EL (cell line): ENCODE measurements at regions not wholly inside any gene's neighbourhood (a gene's known extent, or its start where the extent isn't known, plus 50 kb on each side); places are given as distances from the start of the nearest gene placed in this dataset.

Experiments
- DNase-seq: peaks from one replicate; pipeline ENCODE4 v3.0.0-alpha.2; 2016

DNA sequence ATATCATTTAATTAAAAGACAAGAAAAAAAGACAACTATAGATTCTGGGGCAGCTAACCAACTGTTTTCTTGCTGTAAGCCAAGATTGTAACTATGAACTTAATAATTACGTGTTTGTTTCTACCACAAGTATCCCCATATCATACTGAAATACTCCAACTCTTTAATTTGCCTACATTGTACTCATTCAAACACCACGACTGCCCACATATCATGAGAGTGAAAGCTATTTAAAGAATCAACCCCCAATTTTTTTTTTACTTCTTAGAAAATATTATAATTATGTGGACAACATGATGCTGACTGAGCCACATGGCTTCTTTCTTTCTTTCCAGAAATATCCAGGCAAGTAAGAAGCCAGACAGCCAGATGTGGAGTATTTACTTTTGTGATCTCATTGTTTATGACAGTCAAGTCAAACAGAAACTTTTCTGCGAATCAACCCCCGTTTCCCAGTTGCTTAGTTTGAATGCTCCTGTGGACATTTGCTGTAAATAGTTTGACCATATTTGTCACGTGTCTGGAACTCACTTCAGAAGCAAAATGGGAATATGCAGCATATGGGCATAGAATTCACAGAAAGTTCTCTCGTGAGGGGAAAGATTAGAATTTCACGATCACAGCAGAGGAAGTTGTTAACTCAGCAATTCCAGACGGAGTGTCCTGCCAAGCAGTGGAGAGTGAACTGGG lies 126.8 kb upstream of the PSMD7 start:
- DNase-seq = peak; percentile 1

DNA sequence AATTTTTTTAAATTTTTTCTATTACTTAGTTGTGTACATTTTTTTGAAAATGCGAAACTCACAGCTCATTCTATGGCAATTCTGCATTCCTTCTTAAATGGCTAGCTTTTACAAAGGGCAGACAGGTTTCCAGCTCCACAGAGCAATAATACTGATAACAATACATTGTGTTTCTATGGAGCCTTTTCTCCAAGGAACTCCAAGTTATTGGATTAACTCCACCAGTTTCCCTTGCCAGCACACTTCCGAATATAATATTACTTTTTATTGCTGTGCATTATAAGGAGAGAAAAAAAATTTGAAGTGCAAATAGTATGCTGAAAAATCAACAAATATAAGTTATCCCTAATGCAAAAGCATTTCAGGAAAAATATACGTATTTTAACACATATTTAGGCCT lies 127.5 kb upstream of the PSMD7 start:
- DNase-seq = no peak

DNA sequence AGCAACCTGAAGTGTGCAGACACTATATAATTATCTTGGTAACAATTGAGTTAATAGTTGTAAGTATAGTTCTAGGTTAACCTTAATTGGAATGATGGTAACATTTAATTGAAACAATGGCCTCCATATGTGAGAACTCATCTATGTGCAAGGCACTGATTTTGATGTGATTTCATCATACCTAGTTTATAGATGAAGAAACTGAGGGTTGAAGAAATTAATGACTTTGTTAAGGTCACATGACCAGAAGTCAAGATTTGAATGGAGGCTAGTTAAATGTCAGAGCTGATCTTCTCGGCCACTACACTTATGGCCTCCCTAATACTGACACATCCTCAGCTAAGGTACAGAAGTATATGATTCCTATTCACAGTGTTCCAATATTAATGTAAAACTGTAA lies 128.2 kb upstream of the PSMD7 start:
- DNase-seq = no peak

DNA sequence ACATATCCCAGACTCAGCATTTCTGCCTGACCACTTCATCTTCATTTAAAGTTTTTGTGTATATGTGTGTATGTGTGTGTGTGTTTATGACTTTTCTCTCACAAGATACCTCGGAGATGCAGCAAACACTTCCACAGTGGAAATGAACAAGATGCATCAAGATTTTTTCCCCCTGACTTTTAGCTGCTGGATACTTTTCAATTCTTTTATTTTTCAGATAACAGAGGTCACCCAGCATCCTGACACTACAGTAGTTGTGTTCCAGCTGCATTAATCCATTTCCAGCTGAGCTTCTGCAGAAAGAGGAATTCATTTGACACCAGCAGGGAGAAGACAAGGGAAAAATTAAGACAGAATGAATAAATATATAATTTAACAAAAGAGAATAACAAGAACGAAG lies 130.2 kb upstream of the PSMD7 start:
- no peak for DNase-seq

DNA sequence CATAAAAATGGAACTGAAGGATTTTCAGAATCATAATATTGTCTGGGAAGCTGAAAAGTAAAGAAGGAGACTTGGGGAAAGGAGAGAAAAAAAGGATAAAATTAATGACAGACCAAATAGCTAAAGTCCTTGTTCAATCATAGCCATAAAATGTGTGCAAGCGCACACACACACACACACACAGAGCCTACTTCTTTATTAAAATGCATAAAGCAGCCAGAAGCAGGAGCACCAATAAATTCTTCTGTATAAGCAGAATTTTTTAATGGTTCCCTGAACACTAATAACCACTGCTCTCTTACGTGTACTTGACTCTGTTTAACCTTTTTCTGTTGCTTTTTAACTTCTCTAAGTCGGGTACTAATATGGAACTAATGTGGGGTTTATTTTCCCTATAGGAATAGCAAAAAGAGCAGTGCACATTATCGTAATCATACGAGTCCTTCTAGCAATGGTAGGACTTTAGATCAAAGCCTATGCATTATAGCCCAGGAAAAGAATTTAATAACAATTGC lies 131.0 kb upstream of the PSMD7 start:
- DNase-seq = no peak

DNA sequence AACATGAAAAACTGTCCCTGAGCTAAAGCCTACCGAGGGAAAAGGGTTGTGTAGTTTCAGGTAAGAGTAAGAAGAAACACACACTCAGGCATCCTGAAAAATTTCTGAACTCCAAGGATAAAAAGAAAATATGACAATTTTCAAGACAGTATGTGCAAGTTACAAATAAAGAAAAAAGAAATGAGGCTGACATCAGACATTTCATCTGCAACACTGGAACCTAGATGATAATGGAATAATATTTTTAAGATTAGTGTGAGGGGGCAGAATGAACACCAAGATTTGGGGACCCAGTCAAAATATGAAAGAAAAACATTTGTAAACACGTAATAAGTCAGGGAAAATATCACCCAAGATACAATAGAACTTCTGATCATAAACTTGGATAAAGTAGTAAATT lies 135.9 kb upstream of the PSMD7 start:
- DNase-seq = no peak

DNA sequence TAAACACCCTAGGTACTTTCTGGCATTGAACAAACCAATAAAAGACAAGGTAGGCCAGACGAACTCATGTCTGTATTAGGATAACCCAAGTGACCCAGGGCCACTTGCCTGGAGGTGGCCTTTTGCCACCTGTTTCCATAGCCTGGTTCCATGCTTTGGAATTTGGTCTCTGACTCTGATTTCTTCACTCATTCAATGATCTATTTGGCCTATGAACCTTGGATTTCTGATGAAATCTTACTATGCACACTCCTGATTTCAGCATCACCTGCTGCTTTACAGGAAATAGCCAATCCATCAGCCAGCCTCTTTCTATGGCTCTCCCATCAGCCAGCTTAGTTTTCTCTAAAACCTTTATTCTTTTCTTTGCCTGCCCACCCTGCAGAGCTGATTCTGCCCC lies 142.8 kb upstream of the PSMD7 start:
- DNase-seq = no peak

DNA sequence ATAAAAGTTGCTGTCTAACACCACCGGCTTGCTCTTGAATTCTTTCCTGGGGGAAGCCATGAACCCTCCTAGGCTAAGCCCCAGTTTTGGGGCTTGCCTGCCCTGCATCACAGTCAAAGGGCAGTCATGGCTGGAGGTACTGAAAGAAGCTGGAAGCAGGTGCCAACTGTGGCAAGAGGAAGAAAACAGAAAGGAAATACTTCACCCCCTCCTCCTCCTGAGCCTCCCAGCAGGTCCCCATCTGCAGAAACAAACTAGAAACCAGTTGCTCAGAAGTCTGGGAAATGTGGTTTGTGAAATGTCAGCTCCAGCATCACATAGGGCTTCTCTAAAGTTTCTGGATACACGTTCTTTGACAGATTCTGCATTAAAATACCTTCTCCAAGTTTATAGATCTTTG lies 150.0 kb upstream of the PSMD7 start:
- no peak for DNase-seq

DNA sequence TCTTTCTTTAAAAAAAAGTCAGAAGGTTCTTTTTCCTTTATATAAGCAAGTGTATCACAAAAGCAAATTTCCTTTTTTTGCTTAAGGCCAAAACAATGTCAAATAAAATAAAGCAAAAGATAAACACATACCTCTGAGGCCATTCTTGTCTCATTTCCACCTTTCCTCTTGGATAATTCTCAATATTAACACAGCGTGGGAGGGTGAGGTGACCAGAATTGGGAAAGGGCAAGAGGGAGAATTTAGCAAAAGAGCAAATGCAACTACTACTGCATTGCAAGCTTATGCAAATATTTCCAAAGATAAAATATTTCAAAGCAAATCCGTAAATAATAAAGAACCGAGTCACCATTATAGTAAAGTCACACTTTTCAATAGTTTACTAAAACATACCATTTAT lies 153.4 kb upstream of the PSMD7 start:
- DNase-seq = no peak

DNA sequence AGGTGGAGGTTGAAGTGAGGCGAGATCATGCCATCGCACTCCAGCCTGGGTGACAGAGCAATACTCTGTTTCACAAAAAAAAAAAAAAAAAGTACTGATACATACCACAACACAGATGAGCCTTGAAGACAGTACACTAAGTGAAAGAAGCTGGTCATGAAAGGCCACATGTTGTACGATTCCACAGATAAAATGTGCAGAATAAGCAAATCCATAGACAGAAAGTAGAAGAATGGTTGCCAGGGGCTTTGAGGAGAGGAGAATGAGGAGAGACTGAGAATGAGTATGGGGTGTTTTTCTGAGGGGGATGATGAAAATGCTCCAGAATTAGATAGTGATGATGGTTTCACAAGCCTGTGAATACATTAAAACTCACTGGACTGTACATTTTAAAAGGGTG lies 155.6 kb upstream of the PSMD7 start:
- no peak for DNase-seq

DNA sequence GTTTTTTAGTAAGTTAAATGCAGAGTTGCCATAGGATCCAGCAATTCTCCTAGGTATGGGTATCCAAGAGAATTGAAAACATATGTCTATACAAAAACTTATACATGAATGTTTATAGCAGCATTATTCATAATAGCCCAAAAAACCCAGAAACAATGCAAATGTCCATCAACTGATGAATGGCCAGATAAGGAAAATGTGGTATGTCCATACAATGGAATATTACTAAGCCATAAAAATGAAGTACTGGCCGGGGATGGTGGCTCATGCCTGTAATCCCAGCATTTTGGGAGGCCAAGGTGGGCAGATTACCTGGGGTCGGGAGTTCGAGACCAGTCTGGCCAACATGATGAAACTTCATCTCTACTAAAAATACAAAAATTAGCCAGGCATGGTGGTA lies 156.1 kb upstream of the PSMD7 start:
- no peak for DNase-seq

DNA sequence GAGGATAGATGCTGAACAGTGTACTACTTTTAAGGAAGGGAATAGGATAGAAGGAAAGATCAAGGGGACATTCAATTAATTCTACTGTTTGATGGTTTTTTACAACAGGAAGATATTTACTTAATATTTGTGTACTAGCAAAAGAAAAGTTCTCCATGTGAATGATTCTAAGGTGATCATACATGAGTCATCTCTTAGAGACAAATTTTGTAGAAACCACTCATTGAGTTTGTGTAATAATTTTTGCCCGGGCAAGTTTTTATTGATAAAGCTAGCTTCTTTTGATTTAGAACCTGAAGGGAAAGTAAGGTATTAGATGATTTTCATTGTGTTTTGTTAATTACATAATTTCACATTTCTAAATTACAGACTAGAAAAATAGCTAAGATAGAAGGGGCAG lies 172.8 kb upstream of the PSMD7 start:
- DNase-seq = no peak

DNA sequence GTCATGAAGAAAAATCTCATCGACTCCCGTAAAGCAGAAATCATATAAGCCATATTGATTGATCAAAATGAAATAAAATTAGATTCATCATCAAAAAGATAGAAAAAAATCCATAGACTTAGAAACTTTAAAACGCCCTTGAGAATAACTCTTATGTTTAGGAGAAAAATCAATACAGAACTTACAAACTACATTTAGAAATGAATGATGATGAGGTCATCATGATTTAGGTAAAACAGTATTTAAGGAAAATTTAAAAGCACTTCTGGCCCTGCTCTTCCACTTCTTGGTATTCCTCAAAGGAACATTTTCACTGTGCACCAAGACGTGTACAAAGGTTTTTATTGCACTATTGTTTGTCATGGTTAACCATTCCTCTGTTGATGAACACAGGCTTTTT lies 173.4 kb upstream of the PSMD7 start:
- DNase-seq = no peak

DNA sequence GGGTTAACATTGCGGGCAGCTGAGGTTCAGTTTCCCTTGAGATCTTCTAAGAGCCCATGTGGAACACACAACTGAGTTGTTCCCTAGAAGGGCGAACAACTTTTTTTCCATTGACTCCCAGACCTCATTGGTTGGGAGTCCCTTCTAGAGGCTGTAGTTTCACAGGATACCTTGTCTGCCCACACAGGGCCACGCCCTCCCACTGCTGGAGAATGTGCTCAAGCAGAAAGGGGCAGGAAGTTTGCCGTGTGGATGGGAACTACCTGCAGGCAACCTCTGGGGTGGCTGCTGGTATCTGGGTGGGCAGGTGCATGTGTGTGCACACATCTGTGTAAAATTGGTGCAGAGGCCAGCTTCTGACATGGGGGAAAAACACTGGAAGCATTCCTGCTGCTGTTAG lies 178.8 kb upstream of the PSMD7 start:
- no peak for DNase-seq

DNA sequence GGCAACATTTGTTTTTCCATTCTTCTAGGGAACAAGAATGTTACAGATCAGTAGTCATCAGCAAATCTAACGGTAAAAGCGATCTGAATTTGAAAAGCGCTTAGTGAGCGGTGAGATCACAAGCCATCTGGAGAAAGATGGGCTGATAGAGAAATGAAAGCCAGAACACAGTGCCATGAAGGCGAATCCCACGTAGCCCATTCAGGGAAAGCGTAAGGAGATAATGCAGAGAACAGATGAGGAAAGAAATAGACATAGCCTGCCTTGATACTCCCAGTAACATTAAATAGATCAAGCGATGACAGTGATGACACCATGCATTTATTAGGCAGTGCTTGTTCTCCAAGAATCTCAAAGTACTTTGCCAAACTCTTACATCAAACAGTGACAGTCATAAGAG lies 183.1 kb upstream of the PSMD7 start:
- no peak for DNase-seq

DNA sequence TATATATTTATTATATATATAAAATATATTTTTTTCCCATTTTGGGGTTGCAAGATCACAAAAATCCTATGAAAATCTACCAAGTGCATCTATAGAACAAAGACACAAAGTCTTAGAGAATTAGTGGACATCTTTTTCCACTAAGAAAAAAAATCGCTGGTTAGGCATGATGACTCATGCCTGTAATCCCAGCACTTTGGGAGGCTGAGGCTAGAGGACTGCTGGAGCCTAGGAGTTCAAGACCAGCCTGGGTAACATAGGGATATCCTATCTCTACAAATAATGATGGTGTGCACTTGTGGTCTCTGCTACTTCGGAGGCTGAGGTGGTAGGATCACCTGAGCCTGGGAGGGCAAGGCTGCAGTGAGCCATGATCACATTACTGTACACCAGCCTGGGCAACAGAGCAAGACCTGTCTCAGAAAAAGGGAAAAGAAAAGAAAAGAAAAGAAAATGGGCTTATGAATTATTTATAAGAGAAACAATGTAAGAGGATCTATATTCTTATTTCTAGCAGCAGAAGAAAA lies 185.1 kb upstream of the PSMD7 start:
- DNase-seq = no peak

DNA sequence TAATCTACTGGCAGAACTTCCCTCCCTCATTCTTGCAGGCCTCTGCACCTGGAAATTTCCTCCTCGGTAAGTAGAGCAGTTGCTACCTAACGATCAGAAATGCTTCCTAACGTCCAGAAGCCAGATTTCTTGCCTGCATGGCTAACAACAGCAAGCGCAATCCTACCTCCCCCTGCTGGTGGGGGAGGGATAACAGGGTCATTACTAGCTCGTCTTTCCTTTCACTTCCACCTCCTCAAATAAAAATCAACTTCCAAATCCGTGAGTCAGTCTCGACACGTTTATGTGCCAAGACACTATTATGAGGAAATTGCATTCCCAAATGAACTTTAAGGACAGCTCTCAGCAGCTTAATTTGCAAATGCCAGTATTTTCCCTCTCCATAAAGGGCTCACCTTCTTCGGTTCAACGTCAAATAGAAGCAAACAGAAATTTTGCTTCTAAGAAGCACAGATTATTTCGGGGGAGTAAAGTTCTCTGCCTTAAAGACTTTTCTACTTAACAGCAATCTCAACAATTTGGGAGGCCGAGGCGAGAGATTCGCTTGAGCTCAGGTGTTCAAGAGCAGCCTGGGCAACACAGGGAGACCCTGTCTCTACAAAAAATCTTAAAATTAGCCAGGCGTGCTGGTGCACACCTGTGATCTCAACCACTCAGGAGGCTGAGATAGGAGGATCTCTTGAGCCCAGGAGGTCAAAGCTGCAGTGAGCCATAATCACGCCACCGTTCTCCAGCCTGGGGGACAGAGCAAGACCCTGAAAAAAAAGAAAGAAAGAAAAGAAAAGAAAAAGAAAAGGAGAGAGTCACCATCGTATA lies 188.6 kb upstream of the PSMD7 start:
- DNase-seq = peak; percentile 47

DNA sequence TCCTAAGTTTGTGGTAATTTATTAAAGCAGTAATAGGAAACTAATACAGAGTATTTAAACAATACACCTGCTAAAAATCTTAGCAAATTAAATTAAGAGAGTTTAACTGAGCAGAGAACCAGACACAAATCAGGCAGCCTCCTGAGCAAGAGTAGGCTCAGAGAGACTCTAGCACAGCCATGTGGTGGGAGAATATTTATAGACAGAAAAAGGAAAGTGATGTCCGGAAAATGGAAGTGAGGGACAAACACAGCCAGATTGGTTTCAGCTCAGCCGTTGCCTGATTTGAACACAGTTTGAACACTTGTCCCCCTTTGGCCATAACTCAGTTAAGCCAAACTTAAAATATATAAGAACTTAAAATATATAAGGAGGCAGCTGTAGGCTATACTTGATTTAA lies 192.6 kb upstream of the PSMD7 start:
- no peak for DNase-seq

DNA sequence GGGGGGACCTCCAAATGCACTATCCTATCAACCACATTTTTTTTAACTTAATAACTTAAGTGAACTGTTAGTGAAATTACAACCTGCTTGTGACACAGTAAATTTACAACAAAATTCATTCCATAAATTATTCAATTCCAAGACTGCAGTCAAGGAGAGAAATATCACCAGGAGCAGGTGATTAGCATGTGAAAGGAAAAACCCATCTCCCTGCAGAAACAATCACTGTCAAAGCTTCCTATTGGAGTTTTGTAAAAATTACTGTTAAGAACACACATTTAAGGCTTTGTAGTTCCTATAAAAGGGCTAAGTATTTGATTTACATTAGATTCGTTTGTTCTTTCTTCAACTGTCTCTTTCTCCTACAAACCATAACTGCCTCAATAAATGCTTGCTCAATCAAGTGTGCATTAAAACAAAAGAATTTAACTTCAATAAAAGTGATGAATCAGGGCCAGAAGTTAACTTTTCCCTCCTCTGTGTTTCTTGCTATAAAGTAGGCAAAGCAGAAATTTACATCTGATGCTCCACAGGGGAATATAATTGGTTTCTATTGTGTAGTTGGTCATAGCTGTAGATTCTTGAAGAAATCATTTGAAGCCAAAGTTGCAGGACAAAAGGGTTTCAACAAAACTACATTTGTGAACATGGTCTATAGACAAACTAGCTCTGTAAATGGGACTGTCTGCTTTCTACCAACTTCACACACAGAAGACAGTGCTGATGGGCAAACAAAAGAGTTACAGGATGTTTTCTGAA lies 195.1 kb upstream of the PSMD7 start:
- no peak for DNase-seq

DNA sequence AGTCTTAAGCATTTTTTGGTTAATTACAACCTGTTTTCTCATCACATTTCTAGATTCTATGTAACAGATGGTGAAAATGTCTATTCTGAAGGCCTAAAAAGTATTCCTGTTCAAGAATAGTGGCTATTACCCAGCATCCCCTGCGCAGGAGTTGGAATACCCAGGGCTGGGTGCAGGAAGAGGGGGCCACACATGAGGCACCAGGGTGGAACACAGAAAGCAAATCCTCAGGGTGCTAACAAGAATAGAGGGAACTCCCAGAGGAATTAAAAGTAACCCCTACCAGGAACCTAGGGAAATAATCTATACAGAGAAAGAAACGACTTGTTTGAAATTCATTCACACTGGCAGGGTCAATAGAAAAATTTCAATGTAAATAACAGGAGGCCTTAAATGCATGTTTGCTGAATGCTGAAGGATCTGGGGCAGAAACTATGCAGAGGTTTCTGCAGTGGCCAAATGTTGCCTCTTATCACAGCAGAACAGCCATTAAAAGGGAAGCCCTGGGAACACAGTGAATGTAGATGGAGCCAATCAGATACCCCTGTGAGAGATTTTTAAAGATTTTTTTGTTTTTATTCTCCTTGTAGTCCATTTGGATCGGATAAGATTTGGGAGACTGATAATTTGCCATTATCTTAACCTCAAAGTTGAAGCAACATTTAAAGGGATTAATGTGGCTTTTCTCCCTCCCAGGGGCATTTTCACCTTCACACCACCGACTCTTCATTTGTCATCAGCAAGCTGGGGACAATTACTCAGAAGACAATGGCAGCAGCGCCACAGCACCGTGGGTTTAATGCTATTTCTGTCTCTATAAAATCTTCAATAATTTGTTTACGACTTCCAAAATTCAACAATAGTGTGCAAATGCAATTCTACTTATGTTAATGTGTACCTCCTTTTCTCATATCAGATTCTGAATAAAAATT lies 196.0 kb upstream of the PSMD7 start:
- no peak for DNase-seq

DNA sequence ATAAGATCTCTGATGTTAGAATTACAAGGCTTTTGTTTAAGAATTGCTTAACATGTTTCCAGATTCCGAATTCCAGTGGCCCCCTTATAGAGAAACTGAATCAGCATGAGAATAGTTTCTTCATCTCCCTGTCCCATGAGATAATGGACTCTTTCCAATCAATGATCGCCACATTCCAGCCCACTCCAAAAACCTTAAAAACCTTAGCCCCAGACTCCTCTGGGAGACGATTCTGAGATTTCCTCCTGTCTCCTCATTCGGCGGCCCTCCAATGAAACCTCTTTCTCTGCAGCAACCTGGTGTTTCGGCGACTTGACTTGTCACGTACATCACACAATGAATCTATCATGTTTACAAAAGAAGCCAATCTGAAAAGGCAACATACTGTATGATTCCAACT lies 197.1 kb upstream of the PSMD7 start:
- no peak for DNase-seq

DNA sequence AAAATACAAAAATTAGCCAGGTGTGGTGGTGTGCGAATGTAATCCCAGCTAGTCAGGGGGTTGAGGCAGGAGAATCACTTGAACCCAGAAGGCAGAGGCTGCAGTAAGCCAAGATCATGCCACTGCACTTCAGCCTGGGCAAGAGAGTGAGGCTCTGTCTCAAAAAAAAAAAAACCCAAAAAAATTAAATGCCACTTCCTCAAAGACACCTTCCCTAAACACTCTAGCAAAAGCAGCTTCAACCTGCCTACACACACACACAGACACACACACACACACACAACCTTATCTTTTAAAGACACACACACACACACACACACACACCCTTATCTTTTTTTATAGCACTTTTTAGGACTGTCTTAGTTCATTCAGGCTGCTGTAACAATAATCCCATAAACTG lies 201.7 kb upstream of the PSMD7 start:
- no peak for DNase-seq
